OCI-LY3 (cell line): ENCODE measurements at regions not wholly inside any gene's neighbourhood (a gene's known extent, or its start where the extent isn't known, plus 50 kb on each side); places are given as distances from the start of the nearest gene placed in this dataset.
"Not testable (repeated sequence)": the region's sequence is repeated elsewhere in the genome, so short reads cannot be mapped to it uniquely, and the experiment has no call there.

Source experiments
- H2AFZ ChIP-seq: fragments of 200-600, 300-600 bp; shearing (Covaris generic); 2 replicates; pipeline ENCODE4 v1.6.0; 2014; ENCODE audit warnings: antibody characterized with exemption, low read depth, low read length
- H3K27ac ChIP-seq: fragments of 200-600, 300-600 bp; sonication (generic); 2 replicates; pipeline ENCODE4 v1.5.1; 2014; ENCODE audit warnings: mild to moderate bottlenecking, low read length, moderate library complexity, mixed read lengths
- H3K27me3 ChIP-seq: fragments of 200-600, 300-600 bp; sonication (generic); 2 replicates; pipeline ENCODE4 v1.6.1; 2014; ENCODE audit warnings: low read depth, low read length, mixed read lengths
- H3K36me3 ChIP-seq: fragments of 200-600, 300-600 bp; sonication (generic); replicated peaks from 2 replicates; pipeline ENCODE3; 2014; ENCODE audit warnings: low read depth, low read length, mixed read lengths
- H3K4me1 ChIP-seq: fragments of 300-600, 200-600 bp; sonication (generic); 2 replicates; pipeline ENCODE4 v1.6.1; 2014; ENCODE audit warnings: low read length, mixed read lengths
- H3K4me2 ChIP-seq: fragments of 200-600, 300-600 bp; sonication (generic); 2 replicates; pipeline ENCODE4 v1.6.1; 2014; ENCODE audit warnings: low read length, mixed read lengths
- H3K4me3 ChIP-seq: fragments of 300-600, 200-600 bp; sonication (generic); 2 replicates; pipeline ENCODE4 v1.5.1; 2014; ENCODE audit warnings: antibody characterized with exemption, mild to moderate bottlenecking, low read length, moderate library complexity
- H3K79me2 ChIP-seq: fragments of 300-600, 200-600 bp; shearing (Covaris generic); 2 replicates; pipeline ENCODE4 v1.6.1; 2014; ENCODE audit warnings: mild to moderate bottlenecking, low read length, mixed read lengths
- H3K9ac ChIP-seq: fragments of 300-600, 200-600 bp; shearing (Covaris generic); 2 replicates; pipeline ENCODE4 v1.6.0; 2014; ENCODE audit warnings: mild to moderate bottlenecking, low read length, moderate library complexity
- H3K9me3 ChIP-seq: fragments of 200-600, 300-600 bp; shearing (Covaris generic); 2 replicates; pipeline ENCODE4 v1.6.1; 2014; ENCODE audit warnings: low read length, mixed read lengths; ENCODE audit not compliant: insufficient read depth
- H4K20me1 ChIP-seq: fragments of 200-600, 300-600 bp; sonication (generic); 2 replicates; pipeline ENCODE4 v1.6.1; 2016; ENCODE audit warnings: low read length, mixed read lengths; ENCODE audit not compliant: insufficient read depth
- EZH2phosphoT487 ChIP-seq: fragments of 200-600 bp; shearing (Covaris generic); IDR thresholded peaks from 2 replicates; pipeline ENCODE4 v1.6.1; 2018; ENCODE audit warnings: antibody characterized with exemption, mixed run types, low read depth
- TF ChIP-seq, protein P1 (sequence below): fragments of 200-600, 300-600 bp; sonication (generic); IDR thresholded peaks from 2 replicates; pipeline ENCODE4 v1.5.1; 2014; ENCODE audit warnings: antibody characterized with exemption, low read length, low read depth

DNA sequence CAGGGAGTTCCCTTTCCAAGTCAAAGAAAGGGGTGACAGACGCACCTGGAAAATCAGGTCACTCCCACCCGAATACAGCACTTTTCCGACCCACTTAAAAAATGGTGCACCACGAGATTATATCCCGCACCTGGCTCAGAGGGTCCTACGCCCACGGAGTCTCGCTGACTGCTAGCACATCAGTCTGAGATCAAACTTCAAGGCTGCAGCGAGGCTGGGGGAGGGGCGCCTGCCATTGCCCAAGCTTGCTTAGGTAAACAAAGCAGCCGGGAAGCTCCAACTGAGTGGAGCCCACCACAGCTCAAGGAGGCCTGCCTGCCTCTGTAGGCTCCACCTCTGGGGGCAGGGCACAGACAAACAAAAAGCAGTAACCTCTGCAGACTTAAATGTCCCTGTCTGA, 277.8 kb upstream of the ARHGAP42 start:
- H3K4me1 ChIP-seq, H3K4me2 ChIP-seq, H3K4me3 ChIP-seq, H2AFZ ChIP-seq, H3K27me3 ChIP-seq, H4K20me1 ChIP-seq, H3K9ac ChIP-seq, H3K79me2 ChIP-seq, H3K9me3 ChIP-seq, H3K27ac ChIP-seq, H3K36me3 ChIP-seq: not testable (repeated sequence)

- H3K4me1 ChIP-seq = no peaks in the 10 kb centered on the region
- H3K79me2 ChIP-seq = no peaks in the 10 kb centered on the region
- no peaks in the 10 kb centered on the region for H3K27me3 ChIP-seq
- H3K27ac ChIP-seq = no peak overlapping the region
- no peak overlapping the region for H3K4me3 ChIP-seq
- H3K9ac ChIP-seq = no peak overlapping the region
- no peak overlapping the region for H2AFZ ChIP-seq
- H3K36me3 ChIP-seq = no peaks in the 10 kb centered on the region
- TF ChIP-seq, protein P1, sequence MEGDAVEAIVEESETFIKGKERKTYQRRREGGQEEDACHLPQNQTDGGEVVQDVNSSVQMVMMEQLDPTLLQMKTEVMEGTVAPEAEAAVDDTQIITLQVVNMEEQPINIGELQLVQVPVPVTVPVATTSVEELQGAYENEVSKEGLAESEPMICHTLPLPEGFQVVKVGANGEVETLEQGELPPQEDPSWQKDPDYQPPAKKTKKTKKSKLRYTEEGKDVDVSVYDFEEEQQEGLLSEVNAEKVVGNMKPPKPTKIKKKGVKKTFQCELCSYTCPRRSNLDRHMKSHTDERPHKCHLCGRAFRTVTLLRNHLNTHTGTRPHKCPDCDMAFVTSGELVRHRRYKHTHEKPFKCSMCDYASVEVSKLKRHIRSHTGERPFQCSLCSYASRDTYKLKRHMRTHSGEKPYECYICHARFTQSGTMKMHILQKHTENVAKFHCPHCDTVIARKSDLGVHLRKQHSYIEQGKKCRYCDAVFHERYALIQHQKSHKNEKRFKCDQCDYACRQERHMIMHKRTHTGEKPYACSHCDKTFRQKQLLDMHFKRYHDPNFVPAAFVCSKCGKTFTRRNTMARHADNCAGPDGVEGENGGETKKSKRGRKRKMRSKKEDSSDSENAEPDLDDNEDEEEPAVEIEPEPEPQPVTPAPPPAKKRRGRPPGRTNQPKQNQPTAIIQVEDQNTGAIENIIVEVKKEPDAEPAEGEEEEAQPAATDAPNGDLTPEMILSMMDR = no peak
- TF ChIP-seq EZH2phosphoT487 = no peak
- H3K9me3 ChIP-seq = no peaks in the 10 kb centered on the region
- no peaks in the 10 kb centered on the region for H4K20me1 ChIP-seq
- no peak overlapping the region for H3K4me2 ChIP-seq
These were observed 267.6 kb upstream of the ARHGAP42 start for GRCh38 chr11:100419518-100419917.

GRCh38 chr11:100434821-100435641, 252.1 kb upstream of the ARHGAP42 start:
- no peak overlapping the region for H2AFZ ChIP-seq
- no peak overlapping the region for H3K4me3 ChIP-seq
- no peaks in the 10 kb centered on the region for H3K9me3 ChIP-seq
- no peaks in the 10 kb centered on the region for H3K79me2 ChIP-seq
- H3K9ac ChIP-seq = no peak overlapping the region
- no peak for TF ChIP-seq EZH2phosphoT487
- TF ChIP-seq, protein P1 = no peak
- no peak overlapping the region for H3K4me2 ChIP-seq
- H3K4me1 ChIP-seq = no peaks in the 10 kb centered on the region
- H3K27me3 ChIP-seq = no peaks in the 10 kb centered on the region
- H3K27ac ChIP-seq = no peak overlapping the region
- no peaks in the 10 kb centered on the region for H4K20me1 ChIP-seq
- no peaks in the 10 kb centered on the region for H3K36me3 ChIP-seq

GRCh38 chr11:100438376-100438775, 248.7 kb upstream of the ARHGAP42 start:
- Histone ChIP-seq H3K79me2 (no peaks in the 10 kb centered on the region), H3K4me2 (no peak overlapping the region), H2AFZ (no peak overlapping the region), H3K27me3 (no peaks in the 10 kb centered on the region), H3K27ac (no peak overlapping the region), H3K9me3 (no peaks in the 10 kb centered on the region), H3K4me3 (no peak overlapping the region), H4K20me1 (no peaks in the 10 kb centered on the region), H3K9ac (no peak overlapping the region), H3K36me3 (no peaks in the 10 kb centered on the region), H3K4me1 (no peaks in the 10 kb centered on the region)
- TF ChIP-seq, protein P1 = no peak
- no peak for TF ChIP-seq EZH2phosphoT487
